SK-N-SH (cell line): ENCODE measurements at regions not wholly inside any gene's neighbourhood (a gene's known extent, or its start where the extent isn't known, plus 50 kb on each side); places are given as distances from the start of the nearest gene placed in this dataset.

Experiments used
- CTCF ChIA-PET: fragments of 300-600, 350-600 bp; formaldehyde crosslinking; extraction: SDS; loops from one replicate; lab custom pipeline; 2021; lab: Yijun Ruan, JAX
- POLR2A ChIA-PET: fragments of 350-600 bp; sonication (Branson Sonifier 250); formaldehyde crosslinking; extraction: SDS; loops from one replicate; lab custom pipeline; 2020; ENCODE audit warnings: antibody characterized with exemption, inconsistent platforms; lab: Yijun Ruan, JAX
- DNase-seq: peaks from one replicate; pipeline ENCODE4 v3.0.0; 2012
- H2AFZ ChIP-seq: fragments of 200-600 bp; sonication (generic); 2 replicates; pipeline ENCODE4 v1.8.1; 2016; ENCODE audit warnings: antibody characterized with exemption, mild to moderate bottlenecking, low read depth
- H3F3A ChIP-seq: fragments of 200-600 bp; sonication (generic); replicated peaks from 2 replicates; pipeline ENCODE3; 2016; ENCODE audit warnings: antibody characterized with exemption, mild to moderate bottlenecking; ENCODE audit not compliant: insufficient read depth
- H3K27ac ChIP-seq, 2 experiments: fragments of 200-500 bp in 1 of 2; fragments of 200-600 bp in 1 of 2; sonication (Bioruptor generic) in 1 of 2; sonication (generic), shearing (Covaris generic) in 1 of 2; 2 replicates each; pipeline versions ENCODE4 v1.5.1 to v1.6.1; 2014 to 2016; ENCODE audit warnings: low read depth in 2 of 2, inconsistent platforms in 1 of 2, low read length in 1 of 2, mild to moderate bottlenecking in 1 of 2, mixed read lengths in 1 of 2
- H3K27me3 ChIP-seq: fragments of 200-600 bp; sonication (generic), shearing (Covaris generic); 2 replicates; pipeline ENCODE4 v1.6.1; 2016; ENCODE audit warnings: mixed run types; ENCODE audit not compliant: insufficient read depth
- H3K36me3 ChIP-seq, 2 experiments: fragments of 200-500 bp in 1 of 2; fragments of 200-600 bp in 1 of 2; sonication (Bioruptor generic) in 1 of 2; sonication (generic) in 1 of 2; replicated peaks in 1 of 2; 2 replicates each; pipeline versions ENCODE3 to v1.5.1; 2014 to 2016; ENCODE audit warnings: low read length in 1 of 2, mild to moderate bottlenecking in 1 of 2; ENCODE audit not compliant: insufficient read depth in 2 of 2, control insufficient read depth in 1 of 2
- H3K4me1 ChIP-seq, 2 experiments: fragments of 200-500 bp in 1 of 2; fragments of 200-600 bp in 1 of 2; sonication (Bioruptor generic) in 1 of 2; sonication (generic), shearing (Covaris generic) in 1 of 2; 2 replicates each; pipeline versions ENCODE4 v1.5.1 to v1.6.1; 2014 to 2016; ENCODE audit warnings: low read depth in 1 of 2, low read length in 1 of 2, mixed run types in 1 of 2; ENCODE audit not compliant: insufficient read depth in 2 of 2, control insufficient read depth in 1 of 2
- H3K4me2 ChIP-seq: fragments of 200-600 bp; sonication (generic), shearing (Covaris generic); 2 replicates; pipeline ENCODE4 v1.6.1; 2017; ENCODE audit warnings: mixed run types
- H3K4me3 ChIP-seq, 2 experiments: fragments of 200-500 bp in 1 of 2; fragments of 200-600 bp in 1 of 2; sonication (Bioruptor generic) in 1 of 2; sonication (generic), shearing (Covaris generic) in 1 of 2; 2 replicates each; pipeline versions ENCODE4 v1.5.1 to v1.8.1; 2014 to 2016; ENCODE audit warnings: low read depth in 2 of 2, inconsistent platforms in 1 of 2, low read length in 1 of 2, mild to moderate bottlenecking in 1 of 2, mixed read lengths in 1 of 2, moderate library complexity in 1 of 2
- H3K79me2 ChIP-seq: fragments of 200-600 bp; sonication (generic); 2 replicates; pipeline ENCODE4 v1.8.1; 2017; ENCODE audit warnings: mild to moderate bottlenecking; ENCODE audit not compliant: insufficient read depth
- H3K9ac ChIP-seq: fragments of 200-600 bp; sonication (generic); 2 replicates; pipeline ENCODE4 v1.6.1; 2017; ENCODE audit warnings: mixed run types
- H3K9me2 ChIP-seq: fragments of 200-600 bp; sonication (generic); 2 replicates; pipeline ENCODE4 v1.6.1; 2017; ENCODE audit warnings: mixed run types
- H3K9me3 ChIP-seq: fragments of 200-600 bp; sonication (generic); 2 replicates; pipeline ENCODE4 v1.6.1; 2017; ENCODE audit warnings: mixed run types, mild to moderate bottlenecking, moderate library complexity
- H4K20me1 ChIP-seq: fragments of 200-600 bp; sonication (generic); 2 replicates; pipeline ENCODE4 v1.6.1; 2017; ENCODE audit warnings: mild to moderate bottlenecking, mixed run types; ENCODE audit not compliant: insufficient read depth
- CHD2 ChIP-seq: fragments of 150-350 bp; IDR thresholded peaks from 2 replicates; pipeline ENCODE4 v1.6.1; 2018; ENCODE audit warnings: low read length; ENCODE audit not compliant: partially characterized antibody
- CTCF ChIP-seq: fragments of 200-600 bp; sonication (generic); IDR thresholded peaks from 2 replicates; pipeline ENCODE4 v1.6.1; 2017; ENCODE audit warnings: antibody characterized with exemption, mild to moderate bottlenecking, moderate library complexity
- ELF1 ChIP-seq: IDR thresholded peaks from 2 replicates; pipeline ENCODE4 v1.4.0; 2012
- EZH2phosphoT487 ChIP-seq: fragments of 200-600 bp; sonication (generic); IDR thresholded peaks from 2 replicates; pipeline ENCODE4 v1.6.1; 2017; ENCODE audit warnings: low read depth, mixed run types, mild to moderate bottlenecking, antibody characterized with exemption, moderate library complexity, borderline replicate concordance
- FOSL2 ChIP-seq: IDR thresholded peaks from 2 replicates; pipeline ENCODE4 v1.4.0; 2012; ENCODE audit warnings: low read depth, mild to moderate bottlenecking, moderate library complexity, borderline replicate concordance
- FOXM1 ChIP-seq: IDR thresholded peaks from 2 replicates; pipeline ENCODE4 v1.4.0; 2012; ENCODE audit warnings: low read depth, mild to moderate bottlenecking
- GABPA ChIP-seq: IDR thresholded peaks from 2 replicates; pipeline ENCODE4 v1.4.0; 2012; ENCODE audit warnings: low read depth, mild to moderate bottlenecking
- GATA2 ChIP-seq: sonication (generic); formaldehyde crosslinking; IDR thresholded peaks from 2 replicates; pipeline ENCODE4 v1.5.0; 2020; ENCODE audit warnings: mild to moderate bottlenecking, missing genetic modification reagents
- IRF3 ChIP-seq: fragments of 150-350 bp; IDR thresholded peaks from 2 replicates; pipeline ENCODE4 v1.6.1; 2016; ENCODE audit warnings: mild to moderate bottlenecking, low read depth, low read length
- MAX ChIP-seq: IDR thresholded peaks from 2 replicates; pipeline ENCODE4 v1.4.0; 2012; ENCODE audit warnings: low read depth
- MXI1 ChIP-seq: IDR thresholded peaks from 2 replicates; pipeline ENCODE4 v1.6.1; 2012; ENCODE audit warnings: mild to moderate bottlenecking, low read depth, low read length, improper control_type of control experiment
- NFIC ChIP-seq: IDR thresholded peaks from 2 replicates; pipeline ENCODE4 v1.4.0; 2012; ENCODE audit warnings: borderline replicate concordance
- NRF1 ChIP-seq: IDR thresholded peaks from 2 replicates; pipeline ENCODE4 v1.6.1; 2012; ENCODE audit warnings: low read depth, mild to moderate bottlenecking, low read length
- PBX3 ChIP-seq: IDR thresholded peaks from 2 replicates; pipeline ENCODE4; 2012
- RAD21 ChIP-seq: IDR thresholded peaks from 2 replicates; pipeline ENCODE4 v1.6.1; 2012; ENCODE audit warnings: mild to moderate bottlenecking, low read length
- RCOR1 ChIP-seq: fragments of 150-350 bp; IDR thresholded peaks from 2 replicates; pipeline ENCODE4 v1.6.1; 2017; ENCODE audit warnings: antibody characterized with exemption, low read length
- REST ChIP-seq: IDR thresholded peaks from 2 replicates; pipeline ENCODE4 v1.6.1; 2012; ENCODE audit warnings: mild to moderate bottlenecking, low read depth, low read length, moderate library complexity
- RXRA ChIP-seq: IDR thresholded peaks from 2 replicates; pipeline ENCODE4 v1.4.0; 2012; ENCODE audit warnings: low read depth, mild to moderate bottlenecking, borderline replicate concordance
- SIN3A ChIP-seq: IDR thresholded peaks from 2 replicates; pipeline ENCODE4 v1.6.1; 2012; ENCODE audit warnings: low read depth, mild to moderate bottlenecking, low read length, moderate library complexity, borderline replicate concordance
- SMC3 ChIP-seq: IDR thresholded peaks from 2 replicates; pipeline ENCODE4 v1.6.1; 2012; ENCODE audit warnings: low read depth, low read length, improper control_type of control experiment
- TCF12 ChIP-seq: IDR thresholded peaks from 2 replicates; pipeline ENCODE4 v1.4.0; 2012
- TEAD4 ChIP-seq: IDR thresholded peaks from 2 replicates; pipeline ENCODE4 v1.4.0; 2012; ENCODE audit warnings: mild to moderate bottlenecking, borderline replicate concordance; ENCODE audit not compliant: insufficient read depth
- USF2 ChIP-seq: fragments of 150-350 bp; IDR thresholded peaks from 2 replicates; pipeline ENCODE4 v1.6.1; 2017; ENCODE audit warnings: antibody characterized with exemption, low read length, low read depth, borderline replicate concordance
- YY1 ChIP-seq: IDR thresholded peaks from 2 replicates; pipeline ENCODE4 v1.4.0; 2012; ENCODE audit warnings: low read depth, mild to moderate bottlenecking
- WGBS: methylation state at CpG from one replicate; pipeline ENCODE4 v1.1.6; 2017; ENCODE audit warnings: low lambda C conversion rate; 5-methylcytosine and 5-hydroxymethylcytosine counted together

- 58% methylated on average over 13 of the region's 20 CpGs for WGBS
- peaks cover 0 to 3% of the 10 kb centered on the region in 2 experiments; a peak in 1 of 4 replicates for H3K4me1 ChIP-seq
- no peaks in the 10 kb centered on the region for H3K9me3 ChIP-seq
- peak; percentile 86 for DNase-seq
- no peaks in the 10 kb centered on the region for H4K20me1 ChIP-seq
- H3K27ac ChIP-seq, result no peak overlapping the region
- H3F3A ChIP-seq, result no peaks in the 10 kb centered on the region
- peak overlapping the region; percentile 35; the same call in 1 of the 2 replicates for H2AFZ ChIP-seq
- peaks cover 49% of the 10 kb centered on the region for H3K27me3 ChIP-seq
- peak overlapping the region; percentile 71 for H3K4me2 ChIP-seq
- no peaks in the 10 kb centered on the region for H3K9me2 ChIP-seq
- H3K4me3 ChIP-seq, result peak overlapping the region in 1 of 2 experiments; percentile 47; a peak in 3 of 4 replicates
- no peak overlapping the region for H3K9ac ChIP-seq
- H3K79me2 ChIP-seq, result no peaks in the 10 kb centered on the region
- ChIA-PET POLR2A (interaction anchor here (1.6 kb wide), 1 partner anchor 16 kb away, joined by 4 read pairs; no protein-coding TSS in a partner anchor), CTCF (interaction anchor here (0.6 to 4.2 kb wide), 44 partner anchors 9 to 1097 kb away, joined by 3 to 74 read pairs (median 4); partner anchors contain the start of genes NRG4 and TMEM266)
- H3K36me3 ChIP-seq, result no peaks in the 10 kb centered on the region
- TF ChIP-seq FOSL2 (no peak), REST (no peak), CHD2 (no peak), MXI1 (peak; percentile 71), FOXM1 (no peak), PBX3 (no peak), GABPA (no peak), SMC3 (peak; percentile 75), MAX (no peak), TCF12 (no peak), ELF1 (no peak), TEAD4 (no peak), GATA2 (no peak), USF2 (no peak), RCOR1 (no peak), YY1 (no peak), NFIC (no peak), SIN3A (no peak), RAD21 (peak; percentile 82), NRF1 (no peak), RXRA (no peak), IRF3 (no peak), CTCF (peak; percentile 46), EZH2phosphoT487 (no peak)
Measured at GRCh38 chr15:75785771-75786574, 57.3 kb upstream of the UBE2Q2 start.
